GM23248 (cell line): ENCODE measurements at regions not wholly inside any gene's neighbourhood (a gene's known extent, or its start where the extent isn't known, plus 50 kb on each side); places are given as distances from the start of the nearest gene placed in this dataset.

Experiments used
- DNase-seq: peaks from one replicate; pipeline ENCODE4 v3.0.0-alpha.2; 2015
- H2AFZ ChIP-seq: fragments of 200-600 bp; sonication (generic); 2 replicates; pipeline ENCODE4 v1.6.1; 2016; ENCODE audit warnings: antibody characterized with exemption
- H3F3A ChIP-seq: fragments of 200-600 bp; sonication (generic); 2 replicates; pipeline ENCODE4 v1.6.1; 2016; ENCODE audit warnings: mild to moderate bottlenecking, antibody characterized with exemption, mixed run types; ENCODE audit not compliant: insufficient read depth
- H3K27ac ChIP-seq: fragments of 200-600 bp; sonication (generic); 2 replicates; pipeline ENCODE4 v1.5.1; 2016; ENCODE audit warnings: mild to moderate bottlenecking
- H3K27me3 ChIP-seq: fragments of 200-600 bp; sonication (generic); replicated peaks from 2 replicates; pipeline ENCODE4 v1.6.1; 2016; ENCODE audit warnings: mild to moderate bottlenecking; ENCODE audit not compliant: insufficient read depth
- H3K36me3 ChIP-seq: fragments of 200-600 bp; sonication (generic); 2 replicates; pipeline ENCODE4 v1.6.1; 2016; ENCODE audit warnings: low read depth, mild to moderate bottlenecking
- H3K4me1 ChIP-seq: fragments of 200-600 bp; sonication (generic); 2 replicates; pipeline ENCODE4 v1.6.1; 2016; ENCODE audit warnings: mild to moderate bottlenecking; ENCODE audit not compliant: insufficient read depth
- H3K4me2 ChIP-seq: fragments of 200-600 bp; sonication (generic); one replicate; pipeline ENCODE4 v1.6.1; 2016; ENCODE audit warnings: mild to moderate bottlenecking; ENCODE audit not compliant: unreplicated experiment
- H3K4me3 ChIP-seq: fragments of 200-600 bp; sonication (generic); 2 replicates; pipeline ENCODE4 v1.5.1; 2016; ENCODE audit warnings: mild to moderate bottlenecking
- H3K79me2 ChIP-seq: fragments of 200-600 bp; sonication (generic); 2 replicates; pipeline ENCODE4 v1.6.1; 2016; ENCODE audit warnings: mild to moderate bottlenecking; ENCODE audit not compliant: insufficient read depth
- H3K9ac ChIP-seq: fragments of 200-600 bp; sonication (generic); 2 replicates; pipeline ENCODE4 v1.6.1; 2016; ENCODE audit warnings: mild to moderate bottlenecking
- H3K9me2 ChIP-seq: fragments of 200-600 bp; sonication (generic); 2 replicates; pipeline ENCODE4 v1.6.1; 2016; ENCODE audit warnings: mixed run types, mild to moderate bottlenecking, moderate library complexity; ENCODE audit not compliant: insufficient read depth
- H3K9me3 ChIP-seq: fragments of 200-600 bp; sonication (generic); one replicate; pipeline ENCODE4 v1.6.1; 2017; ENCODE audit warnings: low read depth
- H4K20me1 ChIP-seq: fragments of 200-600 bp; sonication (generic); 2 replicates; pipeline ENCODE4 v1.6.0; 2016; ENCODE audit not compliant: insufficient read depth
- EZH2 ChIP-seq: fragments of 200-600 bp; sonication (generic); IDR thresholded peaks from 2 replicates; pipeline ENCODE4 v1.6.1; 2018; ENCODE audit warnings: antibody characterized with exemption, mild to moderate bottlenecking; ENCODE audit not compliant: insufficient read depth, poor library complexity, severe bottlenecking
- EZH2phosphoT487 ChIP-seq: fragments of 200-600 bp; sonication (generic); IDR thresholded peaks from 2 replicates; pipeline ENCODE4 v1.6.1; 2018; ENCODE audit warnings: antibody characterized with exemption, moderate library complexity, mild to moderate bottlenecking, low read depth; ENCODE audit not compliant: insufficient read depth
- WGBS, 2 experiments: methylation state at CpG; one replicate each; pipeline ENCODE4 v1.1.6; 2015 to 2017; ENCODE audit warnings: low lambda C conversion rate in 2 of 2, low coverage in 1 of 2; ENCODE audit errors: missing lambda C conversion rate in 2 of 2; 5-methylcytosine and 5-hydroxymethylcytosine counted together
- in situ Hi-C: fragments of 300-500 bp; cut with MboI; formaldehyde crosslinking; loops from 2 replicates; pipeline ENCODE4 v1.15.0; 2020

- no peak for TF ChIP-seq EZH2phosphoT487
- no peak for TF ChIP-seq EZH2
- H3K4me2 ChIP-seq: no peak overlapping the region
- in situ Hi-C loops: no loop called here
- H3K4me1 ChIP-seq: no peaks in the 10 kb centered on the region
- H3K27ac ChIP-seq: no peak overlapping the region
- H3F3A ChIP-seq: no peaks in the 10 kb centered on the region
- H3K9me3 ChIP-seq: no peaks in the 10 kb centered on the region
- H3K9me2 ChIP-seq: no peaks in the 10 kb centered on the region
- H3K27me3 ChIP-seq: no peaks in the 10 kb centered on the region
- no peaks in the 10 kb centered on the region for H3K36me3 ChIP-seq
- no peak overlapping the region for H2AFZ ChIP-seq
- no peak overlapping the region for H3K4me3 ChIP-seq
- no peaks in the 10 kb centered on the region for H4K20me1 ChIP-seq
- H3K79me2 ChIP-seq: no peaks in the 10 kb centered on the region
- WGBS, 2 experiments: 3 to 7% methylated on average over 1 of the region's 1 CpG
- H3K9ac ChIP-seq: no peak overlapping the region
- no peak for DNase-seq
Measured at GRCh38 chr5:162785673-162786072, 651.7 kb upstream of the CCNG1 start.

GRCh38 chr5:162786234-162786633, 651.2 kb upstream of the CCNG1 start:
- WGBS, 2 experiments: 77 to 88% methylated on average over 1 of the region's 1 CpG
- Histone ChIP-seq H4K20me1 (no peaks in the 10 kb centered on the region), H3K4me2 (no peak overlapping the region), H3K9me3 (no peaks in the 10 kb centered on the region), H3K36me3 (no peaks in the 10 kb centered on the region), H3K4me1 (no peaks in the 10 kb centered on the region), H3K4me3 (no peak overlapping the region), H3K9ac (no peak overlapping the region), H3F3A (no peaks in the 10 kb centered on the region), H3K27me3 (no peaks in the 10 kb centered on the region), H3K79me2 (no peaks in the 10 kb centered on the region), H3K9me2 (no peaks in the 10 kb centered on the region), H3K27ac (no peak overlapping the region), H2AFZ (no peak overlapping the region)
- no peak for DNase-seq
- TF ChIP-seq EZH2phosphoT487 (no peak), EZH2 (no peak)
- in situ Hi-C loops: no loop called here

GRCh38 chr5:162796507-162796906, 640.9 kb upstream of the CCNG1 start:
- no peak for TF ChIP-seq EZH2phosphoT487
- TF ChIP-seq EZH2: no peak

GRCh38 chr5:162800301-162800700, 637.1 kb upstream of the CCNG1 start:
- H3K4me1 ChIP-seq: no peaks in the 10 kb centered on the region
- H2AFZ ChIP-seq: no peak overlapping the region
- no peaks in the 10 kb centered on the region for H3F3A ChIP-seq
- in situ Hi-C loops: no loop called here
- H3K9me3 ChIP-seq: no peaks in the 10 kb centered on the region
- H3K27ac ChIP-seq: no peak overlapping the region
- no peak overlapping the region for H3K4me3 ChIP-seq
- no peak for TF ChIP-seq EZH2phosphoT487
- no peak for TF ChIP-seq EZH2
- H3K36me3 ChIP-seq: no peaks in the 10 kb centered on the region
- WGBS, 2 experiments: 42 to 58% methylated on average over 1 of the region's 1 CpG
- H4K20me1 ChIP-seq: no peaks in the 10 kb centered on the region
- no peaks in the 10 kb centered on the region; the same call in 1 of the 2 replicates for H3K27me3 ChIP-seq
- H3K79me2 ChIP-seq: no peaks in the 10 kb centered on the region
- no peaks in the 10 kb centered on the region for H3K9me2 ChIP-seq
- no peak for DNase-seq
- H3K4me2 ChIP-seq: no peak overlapping the region
- no peak overlapping the region for H3K9ac ChIP-seq

More at GRCh38 chr5:162796507-162796906, 640.9 kb upstream of the CCNG1 start:
- Histone ChIP-seq H3K4me3 (no peak overlapping the region), H3K9ac (no peak overlapping the region), H3K4me1 (no peaks in the 10 kb centered on the region), H3K79me2 (no peaks in the 10 kb centered on the region), H4K20me1 (no peaks in the 10 kb centered on the region), H3F3A (no peaks in the 10 kb centered on the region), H3K9me3 (no peaks in the 10 kb centered on the region), H3K36me3 (no peaks in the 10 kb centered on the region), H2AFZ (no peak overlapping the region), H3K27ac (no peak overlapping the region), H3K9me2 (no peaks in the 10 kb centered on the region), H3K27me3 (no peaks in the 10 kb centered on the region; the same call in 1 of the 2 replicates), H3K4me2 (no peak overlapping the region)
- no peak for DNase-seq
- in situ Hi-C loops: no loop called here
- 2 to 5% methylated on average over 3 of the region's 3 CpGs for WGBS, 2 experiments

- H3K4me1 ChIP-seq: no peaks in the 10 kb centered on the region
- H3K4me3 ChIP-seq: no peak overlapping the region
- no peaks in the 10 kb centered on the region for H3F3A ChIP-seq
- H3K79me2 ChIP-seq: no peaks in the 10 kb centered on the region
- H4K20me1 ChIP-seq: no peaks in the 10 kb centered on the region
- in situ Hi-C loops: no loop called here
- WGBS, 2 experiments: 7 to 11% methylated on average over 1 of the region's 1 CpG
- H3K9me3 ChIP-seq: no peaks in the 10 kb centered on the region
- no peaks in the 10 kb centered on the region for H3K27me3 ChIP-seq
- H3K36me3 ChIP-seq: no peaks in the 10 kb centered on the region
- H2AFZ ChIP-seq: no peak overlapping the region
- no peak overlapping the region for H3K27ac ChIP-seq
- no peak for DNase-seq
- TF ChIP-seq EZH2phosphoT487 (no peak), EZH2 (no peak)
- no peak overlapping the region for H3K9ac ChIP-seq
- H3K4me2 ChIP-seq: no peak overlapping the region
- H3K9me2 ChIP-seq: no peaks in the 10 kb centered on the region
Measured at GRCh38 chr5:162801235-162801634, 636.2 kb upstream of the CCNG1 start.
